Rectal smooth muscle tissue (tissue), 1 donor: ENCODE measurements at regions not wholly inside any gene's neighbourhood (a gene's known extent, or its start where the extent isn't known, plus 50 kb on each side); places are given as distances from the start of the nearest gene placed in this dataset.

Experiments
- H3K27ac ChIP-seq: one replicate; pipeline ENCODE4 v1.7.0; 2013; ENCODE audit warnings: low read depth, low read length, inconsistent platforms
- H3K27me3 ChIP-seq: one replicate; pipeline ENCODE4 v1.7.0; 2013; ENCODE audit warnings: low read length; ENCODE audit not compliant: control insufficient read depth, insufficient read depth
- H3K36me3 ChIP-seq: one replicate; pipeline ENCODE4 v1.7.0; 2013; ENCODE audit warnings: low read length; ENCODE audit not compliant: control insufficient read depth, insufficient read depth
- H3K4me1 ChIP-seq: one replicate; pipeline ENCODE4 v1.7.0; 2013; ENCODE audit warnings: low read length; ENCODE audit not compliant: control insufficient read depth, insufficient read depth
- H3K4me3 ChIP-seq: one replicate; pipeline ENCODE4 v1.7.0; 2013; ENCODE audit warnings: low read length
- H3K9ac ChIP-seq: one replicate; pipeline ENCODE4 v1.7.0; 2013; ENCODE audit warnings: low read length

DNA sequence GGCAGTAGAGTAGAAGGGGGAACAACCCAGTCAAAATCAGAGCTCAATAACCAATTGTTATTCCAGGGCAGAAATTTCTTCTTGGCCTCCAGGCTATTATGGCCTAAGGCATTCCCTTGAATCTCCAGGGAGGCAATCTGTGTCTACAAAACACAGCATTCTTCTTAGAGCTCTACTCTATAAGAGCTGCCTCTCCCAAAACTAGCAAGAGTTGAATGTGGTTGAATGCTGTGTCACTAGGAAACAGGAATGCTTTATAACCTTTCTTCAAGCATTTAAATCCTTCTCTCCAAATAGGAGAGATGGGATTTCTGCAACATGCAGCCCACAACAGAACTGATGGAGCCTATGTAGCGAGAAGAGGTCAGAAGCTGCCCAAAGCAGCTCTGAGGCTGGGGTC is 97.1 kb upstream of the APC start:
- no peak overlapping the region for H3K9ac ChIP-seq
- no peak overlapping the region for H3K4me3 ChIP-seq
- no peaks in the 10 kb centered on the region for H3K27me3 ChIP-seq
- no peak overlapping the region for H3K27ac ChIP-seq
- no peaks in the 10 kb centered on the region for H3K4me1 ChIP-seq
- no peaks in the 10 kb centered on the region for H3K36me3 ChIP-seq

DNA sequence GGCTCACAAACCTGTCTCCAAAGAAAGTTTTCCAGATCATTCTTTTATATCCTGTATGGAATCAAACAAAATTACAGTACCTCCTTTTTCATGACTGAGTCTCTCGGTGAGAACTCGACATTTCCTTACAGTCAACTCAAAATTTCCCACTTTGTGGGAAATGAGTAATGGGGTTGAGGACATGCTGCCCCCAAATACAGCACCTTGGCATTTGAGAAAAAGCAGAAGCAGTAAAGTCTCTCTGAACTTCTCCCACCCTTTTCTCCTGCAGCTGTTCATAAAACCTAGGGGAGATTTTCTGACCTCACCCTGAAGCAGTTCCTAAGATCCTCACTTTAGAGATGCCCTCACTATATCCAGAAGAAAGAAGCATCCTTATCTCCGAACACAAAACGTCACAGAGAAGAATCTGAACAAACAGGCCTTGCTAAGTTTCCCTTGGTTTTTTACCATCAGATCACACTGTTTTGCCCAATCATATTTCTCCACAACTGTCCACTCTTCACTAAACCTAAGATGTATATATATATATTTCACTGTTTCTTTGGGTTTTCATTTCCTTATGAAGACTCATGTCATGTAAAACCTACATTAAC is 96.1 kb upstream of the APC start:
- Histone ChIP-seq H3K9ac (no peak overlapping the region), H3K27me3 (no peaks in the 10 kb centered on the region), H3K4me3 (no peak overlapping the region), H3K4me1 (no peaks in the 10 kb centered on the region), H3K36me3 (no peaks in the 10 kb centered on the region), H3K27ac (no peak overlapping the region)

DNA sequence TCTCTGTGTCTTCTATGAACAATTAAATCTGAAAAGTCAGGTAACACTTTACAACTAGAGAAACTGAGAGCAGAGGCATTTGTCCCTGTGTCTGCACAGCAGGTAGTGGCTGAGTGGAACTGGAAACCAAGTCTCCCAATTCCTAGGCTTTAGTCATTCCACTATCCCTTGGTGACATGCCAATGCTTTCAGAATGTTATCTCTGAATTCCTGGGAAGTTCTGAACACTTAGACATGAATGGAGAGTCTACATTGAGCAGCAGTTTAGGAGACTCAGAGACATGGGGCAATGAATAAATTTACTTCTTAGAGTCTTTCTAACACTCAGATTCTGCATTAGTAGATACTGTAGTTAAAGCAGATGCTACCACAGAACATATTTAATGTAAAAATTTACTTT is 94.8 kb upstream of the APC start:
- H3K36me3 ChIP-seq, result no peaks in the 10 kb centered on the region
- no peak overlapping the region for H3K4me3 ChIP-seq
- H3K27ac ChIP-seq, result no peak overlapping the region
- no peaks in the 10 kb centered on the region for H3K27me3 ChIP-seq
- no peaks in the 10 kb centered on the region for H3K4me1 ChIP-seq
- no peak overlapping the region for H3K9ac ChIP-seq

DNA sequence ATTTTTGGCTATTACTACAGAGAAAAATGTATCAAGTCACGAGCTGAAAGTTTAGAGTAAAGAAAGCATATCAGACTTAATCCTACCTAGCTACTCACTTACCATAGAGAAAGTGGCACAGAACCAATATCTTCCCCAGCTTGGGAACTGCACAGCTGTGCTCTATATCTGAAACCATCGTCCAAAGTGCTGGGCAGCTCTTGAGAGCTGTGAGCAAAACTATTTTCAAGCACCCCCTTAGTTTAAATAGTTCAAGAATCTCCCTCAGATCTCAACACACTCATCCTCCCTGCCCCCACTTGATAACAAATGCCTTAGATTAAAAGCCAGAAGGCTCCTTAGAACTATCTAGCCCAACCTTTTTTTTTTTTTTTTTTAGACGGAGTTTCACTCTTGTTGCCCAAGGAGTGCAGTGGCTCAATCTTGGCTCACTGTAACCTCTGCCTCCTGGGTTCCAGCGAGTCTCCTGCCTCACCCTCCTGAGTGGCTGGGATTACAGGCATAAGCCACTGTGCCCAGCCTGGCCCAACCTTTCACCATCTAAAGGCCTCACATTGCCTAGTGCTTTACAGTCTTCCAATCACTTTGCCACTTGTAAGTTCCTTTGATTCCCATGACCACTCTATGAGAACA is 94.2 kb upstream of the APC start:
- no peak overlapping the region for H3K27ac ChIP-seq
- no peak overlapping the region for H3K4me3 ChIP-seq
- H3K27me3 ChIP-seq, result no peaks in the 10 kb centered on the region
- H3K36me3 ChIP-seq, result no peaks in the 10 kb centered on the region
- H3K4me1 ChIP-seq, result no peaks in the 10 kb centered on the region
- no peak overlapping the region for H3K9ac ChIP-seq

DNA sequence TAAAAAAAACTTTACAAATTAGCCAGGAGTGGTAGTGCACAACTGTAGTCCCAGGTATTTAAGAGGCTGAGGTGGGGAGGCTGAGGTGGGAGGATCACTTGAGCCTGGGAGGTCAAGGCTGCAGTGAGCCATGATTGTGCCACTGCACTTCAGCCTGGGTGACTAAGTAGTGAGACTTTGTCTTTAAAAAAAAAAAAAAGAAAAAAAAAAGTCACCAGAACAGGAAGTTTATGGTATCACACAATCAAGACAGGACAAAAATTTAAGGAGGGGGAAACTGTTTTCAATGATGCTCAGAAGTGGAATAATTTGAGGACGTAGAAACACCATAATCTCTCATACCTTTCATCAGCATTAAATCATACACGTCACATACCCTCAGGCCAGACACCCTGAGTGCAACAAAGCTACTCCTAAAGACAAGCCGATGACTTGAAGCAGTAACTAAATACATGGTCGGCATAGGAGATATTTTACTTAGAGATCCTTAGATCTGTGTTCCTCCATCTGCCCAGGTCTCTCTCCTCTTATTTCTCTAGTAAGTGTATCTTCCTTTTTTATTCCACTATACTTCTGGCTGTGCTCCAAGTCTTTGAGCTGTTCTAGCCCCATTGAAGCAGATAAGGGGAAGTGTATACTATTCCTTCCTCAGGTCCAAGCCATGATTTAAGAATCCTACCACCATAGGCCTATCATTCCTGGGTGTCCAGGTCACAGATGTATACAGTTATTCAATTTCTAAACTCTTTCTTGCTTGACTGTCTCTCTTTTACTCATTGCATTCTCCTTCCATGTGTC is 91.3 kb upstream of the APC start:
- Histone ChIP-seq H3K9ac (no peak overlapping the region), H3K4me1 (no peaks in the 10 kb centered on the region), H3K27ac (no peak overlapping the region), H3K4me3 (no peak overlapping the region), H3K36me3 (no peaks in the 10 kb centered on the region), H3K27me3 (no peaks in the 10 kb centered on the region)

DNA sequence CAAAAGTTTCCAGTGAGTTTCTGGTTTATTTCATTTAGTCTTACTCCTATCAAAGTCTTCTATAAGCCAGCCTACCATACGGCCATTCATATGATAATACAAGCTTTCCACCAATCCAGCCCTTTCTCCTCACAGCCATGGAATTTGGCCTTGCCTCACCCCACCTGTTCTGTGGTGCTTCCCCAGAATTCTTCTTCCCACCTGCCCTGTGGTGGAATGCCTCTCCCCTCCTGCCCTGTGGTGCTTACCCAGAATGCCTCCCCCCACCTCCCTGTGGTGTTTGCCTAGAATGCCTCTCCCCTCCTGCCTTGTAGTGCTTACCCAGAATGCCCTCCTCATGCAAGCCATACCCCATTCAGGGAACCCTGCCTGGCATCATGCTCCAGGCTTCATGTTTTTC is 90.3 kb upstream of the APC start:
- Histone ChIP-seq H3K27me3 (no peaks in the 10 kb centered on the region), H3K36me3 (no peaks in the 10 kb centered on the region), H3K9ac (no peak overlapping the region), H3K4me1 (no peaks in the 10 kb centered on the region), H3K4me3 (no peak overlapping the region), H3K27ac (no peak overlapping the region)

DNA sequence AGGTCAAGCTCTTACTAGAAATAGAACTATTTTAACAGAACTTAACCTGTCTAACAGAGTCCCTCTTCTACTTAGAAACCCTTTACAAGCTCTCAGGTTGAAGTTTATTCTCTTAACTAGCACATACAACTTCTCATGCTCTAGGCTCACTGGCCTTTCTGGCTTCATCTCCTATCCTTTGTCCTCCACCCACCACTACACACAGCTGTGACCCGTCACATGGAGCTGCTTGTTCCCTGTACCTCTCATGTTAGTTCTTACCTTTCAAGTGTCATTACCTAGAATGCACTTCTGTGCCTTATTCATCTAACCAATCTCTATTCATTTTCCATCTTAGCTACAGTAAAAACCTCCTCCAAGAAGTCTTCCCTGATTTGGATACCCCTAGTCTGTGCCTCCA is 89.4 kb upstream of the APC start:
- Histone ChIP-seq H3K27me3 (no peaks in the 10 kb centered on the region), H3K36me3 (no peaks in the 10 kb centered on the region), H3K27ac (no peak overlapping the region), H3K4me3 (no peak overlapping the region), H3K4me1 (no peaks in the 10 kb centered on the region), H3K9ac (no peak overlapping the region)

DNA sequence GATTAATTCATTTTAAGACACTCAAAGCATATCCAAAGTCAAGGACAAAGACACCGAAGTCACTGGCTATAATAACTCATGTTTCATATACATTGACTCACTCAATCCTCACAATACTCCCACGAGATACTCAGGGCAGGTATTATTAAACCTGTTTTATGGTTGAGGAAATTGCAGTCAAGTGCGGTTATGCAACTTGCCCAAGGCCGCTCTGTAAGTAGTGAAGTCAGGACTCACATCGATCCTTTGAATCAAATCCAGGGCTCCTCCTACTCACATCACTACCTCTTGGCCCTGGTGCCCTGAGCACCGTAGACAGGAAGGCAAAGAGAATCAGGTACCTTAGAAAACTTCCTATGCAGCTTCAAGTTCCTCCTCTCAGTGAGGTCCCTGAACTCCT is 87.8 kb upstream of the APC start:
- Histone ChIP-seq H3K36me3 (no peaks in the 10 kb centered on the region), H3K27me3 (no peaks in the 10 kb centered on the region), H3K27ac (no peak overlapping the region), H3K4me1 (no peaks in the 10 kb centered on the region), H3K9ac (no peak overlapping the region), H3K4me3 (no peak overlapping the region)

DNA sequence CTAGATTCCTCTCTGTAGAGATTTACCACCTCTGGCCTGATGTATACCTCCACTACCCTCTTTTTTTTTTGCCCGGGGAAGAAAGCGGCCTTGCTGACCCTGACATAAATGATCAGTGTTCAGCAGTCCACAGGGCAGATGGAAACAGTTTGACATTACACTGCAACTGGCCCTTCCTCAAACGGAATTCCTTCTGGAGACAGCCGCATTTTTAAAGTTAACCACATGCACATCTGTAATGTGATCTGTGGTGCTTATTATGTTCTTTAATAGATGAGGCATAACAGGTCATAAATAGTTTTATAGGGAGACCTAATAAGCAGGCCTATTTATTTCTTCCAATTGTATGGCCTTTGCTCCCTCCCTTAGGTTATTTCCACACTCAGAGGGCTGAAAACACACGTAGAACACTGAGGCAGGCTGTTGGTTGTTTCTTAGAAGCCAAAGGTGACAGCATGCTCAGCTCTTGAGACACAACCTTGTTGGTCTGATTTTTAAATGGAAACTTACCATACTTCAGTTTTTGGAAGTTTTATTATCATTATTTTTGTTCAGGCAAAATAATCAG is 84.0 kb upstream of the APC start:
- no peaks in the 10 kb centered on the region for H3K27me3 ChIP-seq
- H3K36me3 ChIP-seq, result no peaks in the 10 kb centered on the region
- no peak overlapping the region for H3K9ac ChIP-seq
- H3K4me3 ChIP-seq, result no peak overlapping the region
- H3K4me1 ChIP-seq, result no peaks in the 10 kb centered on the region
- no peak overlapping the region for H3K27ac ChIP-seq

DNA sequence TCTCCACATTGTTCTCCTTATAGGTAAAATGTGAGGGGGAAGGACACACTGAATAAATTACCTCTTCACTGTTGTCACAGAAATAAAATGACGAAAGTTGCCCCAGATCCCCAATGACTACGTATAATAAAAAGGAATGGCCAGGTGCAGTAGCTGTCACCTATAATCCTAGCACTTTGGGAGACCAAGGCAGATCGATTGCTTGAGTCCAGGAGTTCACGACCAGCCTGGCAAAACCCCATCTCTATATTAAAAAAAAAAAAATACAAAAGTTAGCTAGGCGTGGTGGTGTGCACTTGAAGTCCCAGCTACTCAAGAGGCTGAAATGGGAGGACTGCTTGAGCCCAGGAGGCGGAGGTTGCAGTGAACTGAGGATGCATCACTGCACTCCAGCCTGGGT is 82.2 kb upstream of the APC start:
- H3K4me3 ChIP-seq, result no peak overlapping the region
- no peaks in the 10 kb centered on the region for H3K36me3 ChIP-seq
- H3K4me1 ChIP-seq, result no peaks in the 10 kb centered on the region
- no peak overlapping the region for H3K27ac ChIP-seq
- H3K9ac ChIP-seq, result no peak overlapping the region
- H3K27me3 ChIP-seq, result no peaks in the 10 kb centered on the region

DNA sequence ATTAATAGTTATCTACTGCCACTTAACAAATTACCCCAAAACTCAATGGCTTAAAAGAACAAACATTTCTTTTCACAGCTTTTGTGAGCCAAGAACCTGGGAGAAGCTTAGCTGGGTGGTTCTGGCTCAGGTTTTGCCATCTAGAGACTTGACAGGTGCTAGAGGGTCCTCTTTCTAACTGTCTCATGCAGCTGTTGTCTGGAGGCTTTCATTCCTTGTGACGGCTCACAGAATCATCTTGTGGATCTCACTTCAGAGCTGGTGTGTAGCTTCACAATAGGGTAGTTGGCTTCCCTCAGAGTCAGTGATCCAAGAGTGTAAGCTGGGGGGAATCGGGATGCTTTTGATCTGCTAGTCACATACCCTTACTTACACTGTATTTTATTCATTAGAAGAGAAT is 81.2 kb upstream of the APC start:
- Histone ChIP-seq H3K27me3 (no peaks in the 10 kb centered on the region), H3K27ac (no peak overlapping the region), H3K4me3 (no peak overlapping the region), H3K36me3 (no peaks in the 10 kb centered on the region), H3K4me1 (no peaks in the 10 kb centered on the region), H3K9ac (no peak overlapping the region)

DNA sequence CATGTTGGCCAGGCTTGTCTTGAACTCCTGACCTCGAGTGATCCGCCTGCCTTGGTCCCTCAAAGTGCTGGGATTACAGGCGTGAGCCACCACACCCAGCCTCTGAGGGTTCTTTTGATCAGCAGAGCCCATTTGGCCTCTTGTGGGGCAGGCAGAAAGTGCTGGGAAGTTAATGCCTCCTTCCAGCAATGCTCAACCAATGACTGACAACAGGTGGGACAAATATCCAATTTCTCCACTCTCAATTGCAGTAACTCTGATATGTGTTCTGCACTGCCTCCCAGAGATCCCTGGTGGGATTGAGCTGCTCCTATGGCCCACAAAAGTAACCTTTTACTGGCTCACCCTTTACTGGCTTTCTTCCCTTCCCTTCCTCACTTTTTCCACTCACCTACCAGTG is 79.9 kb upstream of the APC start:
- Histone ChIP-seq H3K4me1 (no peaks in the 10 kb centered on the region), H3K27ac (no peak overlapping the region), H3K36me3 (no peaks in the 10 kb centered on the region), H3K27me3 (no peaks in the 10 kb centered on the region), H3K4me3 (no peak overlapping the region), H3K9ac (no peak overlapping the region)
